ENCODE measurements at regions not wholly inside any gene's neighbourhood (a gene's known extent, or its start where the extent isn't known, plus 50 kb on each side); places are given as distances from the start of the nearest gene placed in this dataset.

DNA sequence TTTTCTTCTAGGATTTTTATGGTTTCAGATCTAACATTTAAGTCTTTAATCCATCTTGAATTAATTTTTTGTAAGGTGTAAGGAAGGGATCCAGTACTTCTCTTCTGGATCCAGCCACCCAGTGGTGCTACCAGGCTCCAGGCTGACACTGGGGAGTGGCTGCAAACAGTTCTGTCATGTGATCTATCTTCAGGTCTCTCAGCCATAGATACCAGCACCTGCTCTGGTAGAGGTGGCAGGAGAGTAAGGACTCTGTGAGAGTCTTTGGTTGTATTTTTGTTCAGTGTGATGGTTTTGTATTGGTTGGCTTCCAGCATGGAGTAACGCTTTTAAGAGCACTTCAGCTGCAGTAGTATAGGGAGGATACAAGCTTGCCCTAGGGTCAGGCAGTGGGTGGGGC, 205.9 kb downstream of the FGF10 start:
- TF ChIP-seq, protein P1, sequence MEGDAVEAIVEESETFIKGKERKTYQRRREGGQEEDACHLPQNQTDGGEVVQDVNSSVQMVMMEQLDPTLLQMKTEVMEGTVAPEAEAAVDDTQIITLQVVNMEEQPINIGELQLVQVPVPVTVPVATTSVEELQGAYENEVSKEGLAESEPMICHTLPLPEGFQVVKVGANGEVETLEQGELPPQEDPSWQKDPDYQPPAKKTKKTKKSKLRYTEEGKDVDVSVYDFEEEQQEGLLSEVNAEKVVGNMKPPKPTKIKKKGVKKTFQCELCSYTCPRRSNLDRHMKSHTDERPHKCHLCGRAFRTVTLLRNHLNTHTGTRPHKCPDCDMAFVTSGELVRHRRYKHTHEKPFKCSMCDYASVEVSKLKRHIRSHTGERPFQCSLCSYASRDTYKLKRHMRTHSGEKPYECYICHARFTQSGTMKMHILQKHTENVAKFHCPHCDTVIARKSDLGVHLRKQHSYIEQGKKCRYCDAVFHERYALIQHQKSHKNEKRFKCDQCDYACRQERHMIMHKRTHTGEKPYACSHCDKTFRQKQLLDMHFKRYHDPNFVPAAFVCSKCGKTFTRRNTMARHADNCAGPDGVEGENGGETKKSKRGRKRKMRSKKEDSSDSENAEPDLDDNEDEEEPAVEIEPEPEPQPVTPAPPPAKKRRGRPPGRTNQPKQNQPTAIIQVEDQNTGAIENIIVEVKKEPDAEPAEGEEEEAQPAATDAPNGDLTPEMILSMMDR (IDR thresholded peaks at IDR 0.05): no peak
- no peak for TF ChIP-seq ZFX (IDR thresholded peaks at IDR 0.05; ENCODE audit: borderline replicate concordance)

Measured in 22Rv1 (cell line).